Stimulated activated naive B cell treated with anti-CD40 and anti-IgM and Interleukin-4, amounts not matched to agents 10 μg/mL and 1 μg/mL and 100 μg/mL, for 72 hours (primary cell): ENCODE measurements at regions not wholly inside any gene's neighbourhood (a gene's known extent, or its start where the extent isn't known, plus 50 kb on each side); places are given as distances from the start of the nearest gene placed in this dataset.
"Not testable (repeated sequence)": the region's sequence is repeated elsewhere in the genome, so short reads cannot be mapped to it uniquely, and the experiment has no call there.

Experiments
- ATAC-seq, 2 donors: fragments of 150-1000 bp; cut with Tn5 transposase; replicated peaks; 2 replicates each; pipeline ENCODE4 v1.10.0; 2021; ENCODE audit warnings: moderate library complexity in 1 of 2
- DNase-seq: peaks from one replicate; pipeline ENCODE4 v3.0.0; 2021
- H3K27ac Mint-ChIP-seq: one replicate; pipeline ENCODE4 v1.8.0; 2022; ENCODE audit warnings: mild to moderate bottlenecking, mixed read lengths
- H3K27me3 Mint-ChIP-seq, 2 donors: one replicate each; pipeline ENCODE4 v1.8.0; 2022; ENCODE audit warnings: mixed read lengths in 2 of 2
- H3K36me3 Mint-ChIP-seq, 2 donors: one replicate each; pipeline ENCODE4 v1.8.0; 2022; ENCODE audit warnings: mixed read lengths in 2 of 2, mild to moderate bottlenecking in 1 of 2
- H3K4me1 Mint-ChIP-seq, 2 donors: one replicate each; pipeline ENCODE4 v1.8.0; 2022; ENCODE audit warnings: mixed read lengths in 2 of 2, mild to moderate bottlenecking in 1 of 2
- H3K4me3 Mint-ChIP-seq, 2 donors: one replicate each; pipeline ENCODE4 v1.8.0; 2022; ENCODE audit warnings: mild to moderate bottlenecking in 2 of 2, mixed read lengths in 2 of 2, moderate library complexity in 1 of 2
- H3K9me3 Mint-ChIP-seq, 2 donors: one replicate each; pipeline ENCODE4 v1.8.0; 2022; ENCODE audit warnings: mixed read lengths in 2 of 2, mild to moderate bottlenecking in 1 of 2

DNA sequence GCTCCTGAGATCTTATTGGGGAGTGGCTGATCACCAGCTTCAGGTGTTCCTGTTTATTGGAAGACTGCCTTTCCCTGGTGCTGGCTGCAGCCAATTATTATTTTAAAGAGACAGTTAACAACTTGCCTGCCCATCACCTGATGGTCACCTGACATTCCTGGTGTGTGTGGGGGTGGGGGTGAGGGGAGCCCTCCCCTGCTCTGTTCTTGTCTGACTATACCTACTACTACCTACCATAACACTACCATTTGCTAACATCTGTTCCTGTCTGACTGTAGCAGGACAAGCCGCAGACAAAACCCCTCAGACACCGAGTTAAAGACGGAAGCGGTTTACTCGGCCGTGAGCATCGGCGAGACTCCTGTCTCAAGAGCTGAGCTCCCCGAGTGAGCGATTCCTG is 54.9 kb upstream of the NBPF3 start:
- ATAC-seq (no peak), DNase-seq (no peak)
- Mint-ChIP-seq H3K27me3 (peaks cover 25 to 40% of the 10 kb centered on the region in 2 donors), H3K4me3 (no peak overlapping the region), H3K27ac (no peak overlapping the region), H3K9me3 (peaks cover 4 to 5% of the 10 kb centered on the region in 2 donors), H3K4me1 (peaks cover 22 to 29% of the 10 kb centered on the region in 2 donors), H3K36me3 (peaks cover 5 to 6% of the 10 kb centered on the region in 2 donors)

DNA sequence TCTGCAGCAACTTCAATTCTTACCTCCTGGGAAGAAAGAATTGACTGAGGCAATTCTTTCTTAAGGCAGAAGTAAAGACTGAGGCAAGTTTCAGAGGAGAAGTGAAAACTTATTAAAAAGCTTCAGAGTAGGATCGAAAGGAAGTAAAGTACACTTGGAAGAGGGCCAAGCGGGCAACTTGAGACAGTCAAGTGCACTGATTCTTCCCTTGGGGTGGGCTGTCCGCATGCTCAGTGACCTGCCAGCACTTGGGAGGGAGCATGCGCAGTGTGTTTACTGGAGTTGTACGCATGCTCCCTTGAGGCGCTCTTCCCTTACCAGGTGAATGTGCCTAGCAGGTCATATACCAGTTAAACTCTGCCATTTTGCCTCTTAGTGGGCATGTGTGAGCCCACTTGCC is 55.3 kb upstream of the NBPF3 start:
- DNase-seq (no peak), ATAC-seq (peak; percentile 72)
- H3K36me3 Mint-ChIP-seq = peaks cover 5 to 6% of the 10 kb centered on the region in 2 donors
- H3K27ac Mint-ChIP-seq = no peak overlapping the region
- peaks cover 20 to 27% of the 10 kb centered on the region in 2 donors for H3K4me1 Mint-ChIP-seq
- peaks cover 25 to 41% of the 10 kb centered on the region in 2 donors for H3K27me3 Mint-ChIP-seq
- H3K9me3 Mint-ChIP-seq = peaks cover 4 to 8% of the 10 kb centered on the region in 2 donors
- H3K4me3 Mint-ChIP-seq = no peak overlapping the region

DNA sequence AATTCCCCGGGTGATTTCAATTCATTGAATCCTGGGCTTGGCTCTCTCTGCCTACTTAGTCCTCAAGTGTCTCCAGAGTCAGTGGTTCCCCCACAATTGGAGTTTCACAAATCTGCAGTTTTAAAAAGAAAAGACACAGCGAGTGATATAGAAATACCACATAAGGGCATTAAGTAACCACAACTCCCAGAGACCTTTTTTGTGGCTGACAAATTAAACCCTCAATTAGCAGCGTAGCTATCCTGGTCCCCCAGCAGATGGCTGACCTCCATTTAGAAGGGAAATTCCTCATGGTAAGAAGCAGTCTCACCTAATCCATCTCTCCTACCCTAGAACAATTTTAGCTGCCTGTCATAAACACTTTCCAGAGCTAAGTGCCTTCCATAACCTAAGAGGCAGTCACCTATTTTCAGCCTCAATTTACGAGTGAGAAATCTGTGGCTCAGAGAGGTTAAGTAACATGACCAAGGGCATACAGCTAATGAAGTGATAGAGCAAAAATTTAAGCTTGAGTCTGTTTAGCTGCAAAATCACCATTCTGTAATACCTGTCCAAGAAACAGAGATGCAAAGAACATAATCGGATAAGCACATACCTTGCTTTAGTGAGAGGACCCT is 56.0 kb upstream of the NBPF3 start:
- DNase-seq = no peak
- ATAC-seq = peak; percentile 55 to 78
- peaks cover 20 to 27% of the 10 kb centered on the region in 2 donors for H3K4me1 Mint-ChIP-seq
- peaks cover 25 to 41% of the 10 kb centered on the region in 2 donors for H3K27me3 Mint-ChIP-seq
- H3K36me3 Mint-ChIP-seq = peaks cover 5 to 6% of the 10 kb centered on the region in 2 donors
- H3K9me3 Mint-ChIP-seq = peaks cover 4 to 8% of the 10 kb centered on the region in 2 donors
- H3K27ac Mint-ChIP-seq = no peak overlapping the region
- H3K4me3 Mint-ChIP-seq = peak overlapping the region in 1 of 2 donors; percentile 14

DNA sequence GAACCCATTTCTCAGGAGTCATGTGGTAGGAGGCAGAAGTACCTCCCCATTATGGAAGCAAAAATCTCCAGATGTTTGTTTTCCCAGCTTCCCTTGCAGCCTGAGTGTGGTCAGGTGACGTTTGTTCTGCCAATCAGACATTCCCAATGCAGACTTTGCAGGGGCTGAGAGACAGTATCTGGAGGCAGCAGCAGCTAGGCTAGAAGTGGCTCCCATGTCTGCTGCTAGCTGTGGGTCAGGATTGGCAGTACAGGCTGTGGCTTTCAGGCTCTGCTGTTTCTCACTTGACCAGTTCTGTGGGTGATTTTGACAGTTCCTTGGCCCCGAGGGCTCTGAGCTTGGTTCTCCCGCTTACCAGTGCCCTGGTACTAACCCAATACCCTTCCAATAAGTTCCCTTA is 58.6 kb upstream of the NBPF3 start:
- H3K27me3 Mint-ChIP-seq = peaks cover 44 to 54% of the 10 kb centered on the region in 2 donors
- H3K4me1 Mint-ChIP-seq = peaks cover 20 to 27% of the 10 kb centered on the region in 2 donors
- H3K27ac Mint-ChIP-seq = no peak overlapping the region
- peaks cover 4 to 8% of the 10 kb centered on the region in 2 donors for H3K9me3 Mint-ChIP-seq
- H3K36me3 Mint-ChIP-seq = peaks cover 5 to 7% of the 10 kb centered on the region in 2 donors
- ATAC-seq (no peak), DNase-seq (no peak)
- H3K4me3 Mint-ChIP-seq = no peak overlapping the region

DNA sequence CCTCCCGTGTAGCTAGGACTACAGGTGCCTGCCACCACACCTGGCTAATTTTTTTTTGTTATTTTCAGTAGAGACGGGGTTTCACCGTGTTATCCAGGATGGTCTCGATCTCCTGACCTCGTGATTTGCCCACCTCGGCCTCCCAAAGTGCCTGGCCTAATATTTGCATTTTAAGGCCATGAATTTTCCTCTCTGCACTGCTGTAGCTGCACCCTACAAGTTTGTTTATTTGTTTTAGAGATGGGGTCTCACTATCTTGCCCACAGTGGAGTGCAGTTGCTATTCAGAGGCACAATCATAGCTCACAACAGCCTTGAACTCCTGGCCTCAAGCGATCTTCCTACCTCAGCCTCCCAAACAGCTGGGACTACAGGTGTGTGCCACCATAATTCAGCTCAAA is 59.8 kb upstream of the NBPF3 start:
- not testable (repeated sequence) for DNase-seq, ATAC-seq, H3K36me3 Mint-ChIP-seq, H3K9me3 Mint-ChIP-seq, H3K27ac Mint-ChIP-seq, H3K4me3 Mint-ChIP-seq
- Mint-ChIP-seq H3K27me3 (peaks cover 42 to 52% of the 10 kb centered on the region in 2 donors), H3K4me1 (peaks cover 18 to 20% of the 10 kb centered on the region in 2 donors)

DNA sequence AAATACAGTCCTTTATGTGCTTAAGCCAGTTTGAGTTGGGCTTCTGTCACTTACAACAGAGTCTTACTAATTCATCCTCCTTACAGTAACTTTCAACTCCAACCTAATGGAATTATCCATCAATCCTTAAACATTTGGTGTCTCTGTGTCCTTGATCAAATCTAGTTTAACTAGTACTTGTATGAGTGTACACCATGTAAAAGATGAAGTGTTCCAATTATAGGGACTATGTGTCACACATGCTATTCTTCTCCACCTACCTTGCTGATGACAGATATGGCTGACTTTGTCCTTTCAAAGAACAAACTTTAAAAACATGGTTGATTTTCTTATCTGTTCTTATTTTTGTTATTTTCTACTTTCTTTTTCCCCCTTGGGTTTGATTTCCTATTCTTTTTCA is 60.4 kb upstream of the NBPF3 start:
- H3K36me3 Mint-ChIP-seq = peaks cover 5 to 6% of the 10 kb centered on the region in 2 donors
- ATAC-seq = peak in 1 of 2 donors; percentile 32
- peak overlapping the region; percentile 47 for H3K27ac Mint-ChIP-seq
- peaks cover 4 to 8% of the 10 kb centered on the region in 2 donors for H3K9me3 Mint-ChIP-seq
- peaks cover 42 to 52% of the 10 kb centered on the region in 2 donors for H3K27me3 Mint-ChIP-seq
- H3K4me3 Mint-ChIP-seq = no peak overlapping the region
- H3K4me1 Mint-ChIP-seq = peaks cover 12 to 15% of the 10 kb centered on the region in 2 donors
- no peak for DNase-seq

DNA sequence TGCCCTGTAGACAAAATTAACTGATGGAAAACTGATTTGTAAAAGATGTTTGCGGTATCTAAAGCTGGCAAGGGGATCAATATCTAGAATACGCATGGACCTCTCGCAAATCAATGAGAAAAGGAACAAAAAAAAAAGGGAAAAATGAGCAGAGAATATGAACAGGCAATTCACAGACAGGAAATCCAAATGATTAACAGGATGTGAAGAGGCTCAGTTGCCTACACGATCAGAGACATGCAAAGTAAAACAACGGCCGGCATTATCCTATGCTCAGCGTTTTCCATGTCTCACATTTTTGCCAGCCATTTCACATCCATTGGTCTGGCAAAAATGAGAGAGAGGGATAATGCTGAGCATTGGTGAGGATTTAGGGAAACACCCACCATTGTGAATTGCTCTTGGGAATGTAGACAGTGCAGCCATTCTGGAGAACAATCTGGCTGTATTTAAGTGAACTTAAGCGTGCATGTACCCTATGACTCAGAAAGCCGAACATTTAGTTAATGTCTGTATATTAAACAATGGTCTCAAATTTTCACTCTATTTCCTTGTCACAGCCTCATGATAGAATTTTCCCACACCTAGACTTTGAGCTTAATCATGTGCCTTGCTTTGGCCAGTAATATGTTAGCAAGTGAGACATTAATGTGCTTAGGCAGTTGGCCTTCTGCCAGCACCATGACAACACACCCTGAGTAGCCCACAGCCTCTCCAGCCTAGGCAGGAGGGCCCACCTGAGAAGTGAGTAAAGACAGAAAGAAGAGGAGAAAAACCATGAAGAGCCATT is 61.0 kb upstream of the NBPF3 start:
- ATAC-seq (no peak), DNase-seq (no peak)
- peaks cover 5 to 6% of the 10 kb centered on the region in 2 donors for H3K36me3 Mint-ChIP-seq
- no peak overlapping the region for H3K4me3 Mint-ChIP-seq
- peaks cover 5 to 8% of the 10 kb centered on the region in 2 donors for H3K4me1 Mint-ChIP-seq
- peaks cover 40 to 52% of the 10 kb centered on the region in 2 donors for H3K27me3 Mint-ChIP-seq
- H3K9me3 Mint-ChIP-seq = peaks cover 4 to 8% of the 10 kb centered on the region in 2 donors
- no peak overlapping the region for H3K27ac Mint-ChIP-seq

DNA sequence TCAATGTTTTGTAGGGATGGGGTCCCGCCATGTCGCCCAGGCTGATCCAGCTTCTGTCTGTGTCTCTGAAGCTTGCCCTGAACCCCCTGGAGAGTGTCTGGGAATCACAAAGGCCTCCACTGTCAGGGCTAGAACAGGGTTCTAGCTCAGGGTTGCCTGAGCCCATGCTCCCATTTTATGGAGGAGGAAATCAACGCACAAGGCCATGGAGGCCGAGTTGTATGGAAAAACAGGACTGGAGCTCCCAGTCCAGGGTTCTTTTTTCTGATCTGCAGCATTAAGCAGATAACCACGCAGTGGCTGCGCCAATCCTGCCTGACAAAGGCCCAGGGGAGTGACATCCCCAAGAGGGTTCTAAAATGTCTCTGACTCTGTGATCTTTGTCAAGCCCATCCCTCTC is 67.6 kb upstream of the NBPF3 start:
- Mint-ChIP-seq H3K27ac (no peak overlapping the region), H3K4me3 (no peak overlapping the region), H3K9me3 (no peaks in the 10 kb centered on the region), H3K27me3 (peaks cover 15 to 20% of the 10 kb centered on the region in 2 donors), H3K36me3 (peaks cover 0 to 1% of the 10 kb centered on the region in 2 donors), H3K4me1 (peaks cover 6 to 10% of the 10 kb centered on the region in 2 donors)
- DNase-seq (no peak), ATAC-seq (no peak)

DNA sequence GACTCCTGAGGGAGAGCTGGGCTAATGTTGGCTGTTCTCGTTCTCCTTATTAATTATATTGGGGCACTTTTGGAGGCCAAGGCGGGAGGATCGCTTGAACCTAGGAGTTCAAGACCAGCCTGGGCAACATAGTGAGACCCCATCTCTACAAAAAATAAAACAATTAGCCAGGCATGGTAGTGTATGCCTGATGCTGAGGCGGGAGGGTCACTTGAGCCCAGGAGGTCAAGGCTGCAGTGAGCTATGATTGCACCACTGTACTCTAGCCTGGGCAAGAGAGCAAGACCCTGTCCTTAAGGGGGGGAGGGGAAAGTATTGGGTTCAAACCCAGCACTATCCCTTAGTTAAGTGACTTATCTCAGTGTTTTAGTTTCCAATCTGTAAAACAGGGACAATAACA is 70.0 kb upstream of the NBPF3 start:
- Mint-ChIP-seq H3K36me3 (no peaks in the 10 kb centered on the region), H3K9me3 (no peaks in the 10 kb centered on the region), H3K27me3 (peaks cover 4 to 10% of the 10 kb centered on the region in 2 donors), H3K4me1 (peaks cover 13 to 19% of the 10 kb centered on the region in 2 donors), H3K4me3 (no peak overlapping the region), H3K27ac (no peak overlapping the region)
- no peak for DNase-seq
- ATAC-seq = no peak

DNA sequence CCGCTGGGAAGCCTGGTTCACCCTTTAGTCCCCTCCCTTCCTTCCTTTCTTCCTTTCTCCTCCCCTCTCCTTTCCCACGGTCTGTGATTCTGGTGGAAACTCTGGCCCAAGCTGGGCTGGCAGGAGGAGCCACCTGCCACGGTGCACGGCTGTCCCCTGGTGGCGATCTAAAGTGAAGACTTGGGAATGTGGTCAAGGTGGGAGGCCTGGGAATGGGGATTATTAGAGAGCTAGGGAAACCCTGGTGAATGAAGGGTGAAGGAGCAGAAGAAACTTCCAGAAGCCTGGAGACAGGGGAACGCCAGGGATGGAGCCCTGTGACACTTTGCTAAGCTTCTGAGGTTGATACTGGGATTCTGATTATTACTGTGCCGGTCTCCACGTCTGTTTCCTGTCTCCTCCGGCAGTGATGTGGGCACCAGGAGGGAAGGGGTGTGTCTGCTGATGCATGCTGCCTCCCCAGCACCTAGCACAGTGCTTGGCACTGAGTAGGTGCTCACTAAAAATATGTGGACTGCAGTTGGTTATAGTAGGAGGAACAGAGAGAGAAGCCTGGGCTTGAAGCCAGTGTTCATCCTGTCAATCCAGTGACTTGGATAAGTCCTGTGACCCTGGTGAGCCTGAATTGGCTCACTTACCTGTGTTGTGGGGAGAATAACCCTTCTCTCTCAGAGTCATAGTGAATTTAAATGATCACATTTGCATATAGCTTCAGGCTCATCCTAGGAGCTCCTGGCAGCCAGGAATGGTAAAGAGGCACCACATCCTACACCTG is 71.2 kb upstream of the NBPF3 start:
- DNase-seq = no peak
- H3K27ac Mint-ChIP-seq = peak overlapping the region; percentile 9
- H3K4me1 Mint-ChIP-seq = peaks cover 18 to 26% of the 10 kb centered on the region in 2 donors
- ATAC-seq = peak; percentile 27 to 39
- no peaks in the 10 kb centered on the region for H3K36me3 Mint-ChIP-seq
- peaks cover 4 to 10% of the 10 kb centered on the region in 2 donors for H3K27me3 Mint-ChIP-seq
- no peaks in the 10 kb centered on the region for H3K9me3 Mint-ChIP-seq
- H3K4me3 Mint-ChIP-seq = peak overlapping the region in 1 of 2 donors; percentile 1

DNA sequence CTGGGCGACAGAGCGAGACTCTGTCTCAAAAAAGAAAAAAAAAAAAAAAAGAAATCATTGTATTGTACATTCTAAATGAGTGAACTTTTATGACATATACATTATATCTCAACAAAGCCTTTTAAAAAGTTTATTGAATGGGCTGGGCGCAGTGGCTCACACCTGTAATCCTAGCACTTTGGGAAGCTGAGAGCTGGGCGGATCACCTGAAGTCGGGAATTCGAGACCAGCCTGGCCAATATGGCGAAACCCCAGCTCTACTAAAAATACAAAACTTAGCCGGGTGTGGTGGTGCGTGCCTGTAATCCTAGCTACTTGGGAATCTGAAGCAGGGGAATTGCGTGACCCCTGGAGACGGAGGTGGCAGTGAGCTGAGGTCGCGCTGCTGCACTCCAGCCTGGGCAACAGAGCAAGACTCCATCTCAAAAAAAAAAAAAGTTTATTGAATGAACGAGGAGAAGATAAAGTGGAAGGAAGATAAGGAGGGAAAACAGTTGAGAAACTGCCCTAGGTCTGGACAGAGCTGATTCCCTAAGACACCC is 71.9 kb upstream of the NBPF3 start:
- H3K36me3 Mint-ChIP-seq, H3K27me3 Mint-ChIP-seq, H3K27ac Mint-ChIP-seq, H3K9me3 Mint-ChIP-seq, DNase-seq, ATAC-seq: not testable (repeated sequence)
- Mint-ChIP-seq H3K4me1 (peaks cover 18 to 26% of the 10 kb centered on the region in 2 donors), H3K4me3 (peak overlapping the region in 1 of 2 donors; percentile 1)

DNA sequence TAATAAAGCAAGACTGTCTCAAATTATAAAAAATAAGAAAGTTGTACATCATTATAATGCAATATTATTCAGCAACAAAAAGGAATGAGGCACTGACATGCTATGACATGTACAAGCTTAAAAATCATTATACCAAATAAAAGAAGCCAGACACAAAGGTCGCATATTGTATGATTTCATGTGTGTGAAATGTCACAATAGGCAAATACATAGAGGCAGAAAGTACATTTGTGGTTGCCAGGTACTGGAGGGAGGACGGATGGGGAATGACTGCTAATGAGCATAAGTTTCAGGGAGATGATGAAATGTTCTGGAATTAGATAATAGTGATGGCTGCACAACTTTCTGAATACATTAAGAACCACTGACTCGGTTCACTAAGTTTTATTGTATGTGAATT is 73.6 kb upstream of the NBPF3 start:
- Mint-ChIP-seq H3K9me3 (no peaks in the 10 kb centered on the region), H3K36me3 (no peaks in the 10 kb centered on the region), H3K27me3 (peaks cover 0 to 10% of the 10 kb centered on the region in 2 donors), H3K27ac (no peak overlapping the region), H3K4me3 (no peak overlapping the region), H3K4me1 (peaks cover 18 to 26% of the 10 kb centered on the region in 2 donors)
- ATAC-seq (peak; percentile 28 to 61), DNase-seq (no peak)

DNA sequence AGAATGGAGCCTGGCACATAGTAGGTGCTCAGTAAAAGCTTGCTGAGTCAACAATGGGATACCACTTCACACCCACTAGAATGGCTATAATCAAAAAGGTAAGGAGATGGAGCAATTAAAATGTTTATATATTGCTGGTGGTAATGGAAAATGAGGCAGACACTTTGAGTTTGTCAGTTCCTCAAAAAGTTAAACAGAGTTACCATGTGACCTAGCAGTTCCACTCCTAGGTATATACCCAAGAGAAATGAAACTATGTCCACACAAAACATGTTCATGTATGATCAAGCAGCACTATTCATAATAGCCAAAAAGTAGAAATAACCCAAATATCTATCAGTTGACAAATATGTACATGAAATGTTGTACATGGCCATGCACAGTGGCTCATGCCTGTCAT is 74.8 kb upstream of the ECE1 start:
- Mint-ChIP-seq H3K4me1 (peaks cover 18 to 31% of the 10 kb centered on the region in 2 donors), H3K9me3 (no peaks in the 10 kb centered on the region), H3K4me3 (no peak overlapping the region), H3K27me3 (peaks cover 0 to 4% of the 10 kb centered on the region in 2 donors), H3K27ac (peak overlapping the region; percentile 31), H3K36me3 (no peaks in the 10 kb centered on the region)
- ATAC-seq (peak; percentile 85 to 90), DNase-seq (no peak)

DNA sequence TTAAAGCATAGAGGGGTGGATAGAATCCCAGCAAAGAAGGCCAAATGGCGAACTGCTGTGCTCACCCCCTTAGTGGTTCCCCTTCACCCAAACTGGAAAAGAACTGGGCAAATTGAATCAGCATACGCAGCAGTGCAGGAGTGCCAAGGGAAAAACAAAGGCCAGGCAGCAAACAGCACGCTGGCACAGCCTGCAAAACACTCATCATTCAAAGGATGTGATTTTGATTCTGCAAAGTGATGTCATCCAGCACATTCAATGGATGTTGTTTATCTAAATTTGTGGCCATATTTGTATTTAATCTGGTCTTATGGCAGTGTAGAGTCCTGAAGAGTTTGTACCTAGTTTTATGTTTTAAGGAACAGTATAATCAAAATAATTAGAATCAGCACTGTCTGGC is 71.8 kb upstream of the ECE1 start:
- ATAC-seq (no peak), DNase-seq (no peak)
- no peak overlapping the region for H3K27ac Mint-ChIP-seq
- H3K4me1 Mint-ChIP-seq = peaks cover 12 to 21% of the 10 kb centered on the region in 2 donors
- no peaks in the 10 kb centered on the region for H3K27me3 Mint-ChIP-seq
- no peaks in the 10 kb centered on the region for H3K9me3 Mint-ChIP-seq
- H3K4me3 Mint-ChIP-seq = no peak overlapping the region
- H3K36me3 Mint-ChIP-seq = no peaks in the 10 kb centered on the region
